ENCODE measurements at regions not wholly inside any gene's neighbourhood (a gene's known extent, or its start where the extent isn't known, plus 50 kb on each side); places are given as distances from the start of the nearest gene placed in this dataset.

DNA sequence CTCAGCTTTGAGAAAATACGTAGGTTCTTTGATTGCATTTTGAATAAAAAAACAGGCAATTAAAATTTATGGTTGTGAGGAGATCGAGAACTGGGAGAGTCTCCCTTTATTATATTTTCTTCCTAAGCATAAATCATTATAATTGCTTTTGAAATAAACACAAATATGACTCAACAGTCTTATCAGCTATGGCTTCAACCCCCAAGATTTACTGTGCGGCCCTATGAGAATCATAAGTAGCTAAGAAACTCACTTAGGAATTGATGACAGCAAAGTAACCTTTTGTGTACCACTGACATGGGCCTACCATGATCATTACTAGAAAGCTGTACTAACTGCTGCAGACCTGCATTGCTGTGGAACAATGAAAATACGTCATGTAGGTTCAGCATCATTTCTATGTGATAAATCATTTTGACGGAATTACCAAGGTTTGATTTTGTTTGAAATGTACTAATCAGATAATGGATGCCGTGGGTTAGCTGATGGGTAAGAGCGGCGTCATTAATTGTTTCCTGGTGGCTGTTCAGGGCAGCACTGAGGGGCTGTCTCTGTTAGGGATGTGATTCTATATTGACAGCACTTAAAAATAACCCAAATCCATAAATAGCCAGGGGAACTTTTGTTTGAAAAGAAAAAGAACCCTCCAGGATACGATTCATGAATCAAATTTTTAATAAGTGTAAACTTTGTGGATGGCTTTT, 51.5 kb upstream of the GPRIN3 start:
- TF ChIP-seq, protein P1, sequence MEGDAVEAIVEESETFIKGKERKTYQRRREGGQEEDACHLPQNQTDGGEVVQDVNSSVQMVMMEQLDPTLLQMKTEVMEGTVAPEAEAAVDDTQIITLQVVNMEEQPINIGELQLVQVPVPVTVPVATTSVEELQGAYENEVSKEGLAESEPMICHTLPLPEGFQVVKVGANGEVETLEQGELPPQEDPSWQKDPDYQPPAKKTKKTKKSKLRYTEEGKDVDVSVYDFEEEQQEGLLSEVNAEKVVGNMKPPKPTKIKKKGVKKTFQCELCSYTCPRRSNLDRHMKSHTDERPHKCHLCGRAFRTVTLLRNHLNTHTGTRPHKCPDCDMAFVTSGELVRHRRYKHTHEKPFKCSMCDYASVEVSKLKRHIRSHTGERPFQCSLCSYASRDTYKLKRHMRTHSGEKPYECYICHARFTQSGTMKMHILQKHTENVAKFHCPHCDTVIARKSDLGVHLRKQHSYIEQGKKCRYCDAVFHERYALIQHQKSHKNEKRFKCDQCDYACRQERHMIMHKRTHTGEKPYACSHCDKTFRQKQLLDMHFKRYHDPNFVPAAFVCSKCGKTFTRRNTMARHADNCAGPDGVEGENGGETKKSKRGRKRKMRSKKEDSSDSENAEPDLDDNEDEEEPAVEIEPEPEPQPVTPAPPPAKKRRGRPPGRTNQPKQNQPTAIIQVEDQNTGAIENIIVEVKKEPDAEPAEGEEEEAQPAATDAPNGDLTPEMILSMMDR (IDR thresholded peaks at IDR 0.05; ENCODE audit: extremely low read depth, insufficient read depth, missing control alignments): no peak
- in situ Hi-C loops (cut with MboI; ENCODE audit: low pct_unique_long_range_greater_than_20kb, low sequenced_read_pairs, unreplicated experiment): no loop called here
- DNase-seq (ENCODE audit: low spot score): no peak

DNA sequence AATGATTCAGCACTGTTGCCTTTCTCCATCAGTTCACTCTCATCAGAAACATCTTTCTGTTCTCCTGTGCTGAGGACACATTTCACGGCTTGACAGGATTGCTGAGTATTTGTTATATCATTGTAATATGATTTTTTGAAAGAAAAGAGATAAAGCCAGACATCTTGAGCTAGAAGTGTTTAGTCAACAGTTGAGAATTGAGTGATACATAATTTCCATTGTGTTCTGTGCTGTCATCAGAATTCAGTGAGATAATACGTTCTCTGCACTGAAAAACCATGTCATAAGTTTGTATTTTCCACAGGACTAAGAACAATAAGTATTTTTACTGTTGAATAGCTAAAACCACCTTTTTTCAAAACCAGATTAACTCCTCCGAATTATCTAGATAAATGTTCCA, 50.2 kb upstream of the GPRIN3 start:
- in situ Hi-C loops (cut with MboI; ENCODE audit: low pct_unique_long_range_greater_than_20kb, low sequenced_read_pairs, unreplicated experiment): no loop called here
- no peak for DNase-seq (ENCODE audit: low spot score)
- TF ChIP-seq, protein P1 (IDR thresholded peaks at IDR 0.05; ENCODE audit: extremely low read depth, insufficient read depth, missing control alignments): no peak

Data from GM13977 (cell line).